IMR-90 (cell line): ENCODE measurements at regions not wholly inside any gene's neighbourhood (a gene's known extent, or its start where the extent isn't known, plus 50 kb on each side); places are given as distances from the start of the nearest gene placed in this dataset.

Experiments
- ATAC-seq: fragments of 200-7000 bp; cut with Tn5 transposase; 2 replicates; pipeline ENCODE4 v1.9.1; 2020; ENCODE audit warnings: low read depth, mild to moderate bottlenecking, moderate library complexity
- BruUV-seq: library from RNA; stranded (reverse); fragments of 400-500 nt; replicated peaks from 2 replicates; lab custom pipeline; 2021; lab: Mats Ljungman, UMichigan
- CTCF ChIA-PET: fragments of 300-600 bp; formaldehyde crosslinking; extraction: SDS; loops from one replicate; lab custom pipeline; 2021; ENCODE audit warnings: antibody characterized with exemption; lab: Yijun Ruan, JAX
- POLR2A ChIA-PET: fragments of 300-600 bp; sonication (Branson Sonifier 250); formaldehyde crosslinking; loops from one replicate; lab custom pipeline; 2022; ENCODE audit warnings: antibody characterized with exemption; ENCODE audit not compliant: unreplicated experiment; lab: Charles Lee
- DNase-seq: peaks from one replicate; pipeline ENCODE4 v3.0.0; 2013
- H2AFZ ChIP-seq: replicated peaks from 2 replicates; pipeline ENCODE3; 2013; ENCODE audit warnings: low read length, mild to moderate bottlenecking; ENCODE audit not compliant: poor library complexity
- H2AK5ac ChIP-seq: 2 replicates; pipeline ENCODE4 v1.6.1; 2013; ENCODE audit warnings: low read depth, low read length, inconsistent platforms
- H2AK9ac ChIP-seq: replicated peaks from 2 replicates; pipeline ENCODE3; 2013; ENCODE audit warnings: mild to moderate bottlenecking, low read depth, low read length, moderate library complexity; ENCODE audit not compliant: poor library complexity
- H2BK120ac ChIP-seq: 2 replicates; pipeline ENCODE4 v1.6.1; 2013; ENCODE audit warnings: low read depth, low read length, inconsistent platforms
- H2BK15ac ChIP-seq: 3 replicates; pipeline ENCODE4 v1.6.1; 2013; ENCODE audit warnings: low read depth, low read length, inconsistent platforms
- H2BK20ac ChIP-seq: 2 replicates; pipeline ENCODE4 v1.6.1; 2013; ENCODE audit warnings: low read depth, mild to moderate bottlenecking, inconsistent platforms, low read length, moderate library complexity
- H2BK5ac ChIP-seq: 2 replicates; pipeline ENCODE4 v1.6.1; 2013; ENCODE audit warnings: mild to moderate bottlenecking, low read depth, low read length, inconsistent platforms; ENCODE audit not compliant: poor library complexity, severe bottlenecking
- H3K14ac ChIP-seq: replicated peaks from 2 replicates; pipeline ENCODE4 v1.6.1; 2013; ENCODE audit warnings: low read depth, low read length, inconsistent platforms
- H3K18ac ChIP-seq: 2 replicates; pipeline ENCODE4 v1.6.1; 2013; ENCODE audit warnings: low read depth, low read length, control low read depth
- H3K23ac ChIP-seq: 2 replicates; pipeline ENCODE4 v1.6.1; 2013; ENCODE audit warnings: low read depth, low read length, inconsistent platforms
- H3K27ac ChIP-seq: 2 replicates; pipeline ENCODE4 v1.5.1; 2013; ENCODE audit warnings: mild to moderate bottlenecking, control low read depth, low read length; ENCODE audit not compliant: insufficient read depth
- H3K27me3 ChIP-seq: 2 replicates; pipeline ENCODE4 v1.6.1; 2013; ENCODE audit warnings: low read length; ENCODE audit not compliant: control insufficient read depth, insufficient read depth
- H3K36me3 ChIP-seq: 2 replicates; pipeline ENCODE4 v1.6.1; 2013; ENCODE audit warnings: low read length, mixed read lengths; ENCODE audit not compliant: control insufficient read depth, insufficient read depth
- H3K4ac ChIP-seq: 2 replicates; pipeline ENCODE4 v1.6.1; 2013; ENCODE audit warnings: low read depth, low read length, inconsistent platforms
- H3K4me1 ChIP-seq: 2 replicates; pipeline ENCODE4 v1.6.1; 2013; ENCODE audit warnings: low read length, mixed read lengths; ENCODE audit not compliant: control insufficient read depth, insufficient read depth
- H3K4me2 ChIP-seq: 2 replicates; pipeline ENCODE4 v1.6.1; 2013; ENCODE audit warnings: low read depth, mild to moderate bottlenecking, control low read depth, low read length, moderate library complexity
- H3K4me3 ChIP-seq: 2 replicates; pipeline ENCODE4 v1.5.1; 2013; ENCODE audit warnings: low read depth, mild to moderate bottlenecking, control low read depth, low read length, moderate library complexity; ENCODE audit not compliant: insufficient read depth
- H3K56ac ChIP-seq: 2 replicates; pipeline ENCODE4 v1.6.1; 2013; ENCODE audit warnings: low read length, inconsistent platforms; ENCODE audit not compliant: insufficient read depth; ENCODE audit errors: extremely low read depth
- H3K79me1 ChIP-seq, 2 experiments: 2 replicates each; pipeline ENCODE4 v1.6.1; 2013; ENCODE audit warnings: low read length in 2 of 2, inconsistent platforms in 1 of 2, low read depth in 1 of 2
- H3K9ac ChIP-seq: 2 replicates; pipeline ENCODE4 v1.6.1; 2013; ENCODE audit warnings: low read depth, low read length, control low read depth
- H3K9me1 ChIP-seq: 2 replicates; pipeline ENCODE4 v1.6.1; 2013; ENCODE audit warnings: low read length, inconsistent platforms; ENCODE audit not compliant: insufficient read depth
- H3K9me3 ChIP-seq: 2 replicates; pipeline ENCODE4 v1.6.1; 2013; ENCODE audit warnings: low read length; ENCODE audit not compliant: control insufficient read depth, insufficient read depth
- H4K20me1 ChIP-seq: 2 replicates; pipeline ENCODE4 v1.6.1; 2013; ENCODE audit warnings: low read length, inconsistent platforms; ENCODE audit not compliant: insufficient read depth
- H4K5ac ChIP-seq: 2 replicates; pipeline ENCODE4 v1.6.1; 2013; ENCODE audit warnings: mild to moderate bottlenecking, low read depth, low read length, control low read depth
- H4K8ac ChIP-seq, 2 experiments: 2 replicates each; pipeline ENCODE4 v1.6.1; 2013; ENCODE audit warnings: low read depth in 2 of 2, low read length in 2 of 2, control low read depth in 1 of 2, inconsistent platforms in 1 of 2
- H4K91ac ChIP-seq: 2 replicates; pipeline ENCODE4 v1.6.1; 2013; ENCODE audit warnings: low read depth, low read length, inconsistent platforms; ENCODE audit not compliant: insufficient read depth
- BHLHE40 ChIP-seq: fragments of 150-350 bp; IDR thresholded peaks from 2 replicates; pipeline ENCODE4 v1.6.1; 2016; ENCODE audit warnings: mild to moderate bottlenecking, low read depth, low read length
- CEBPB ChIP-seq: IDR thresholded peaks from 2 replicates; pipeline ENCODE4 v1.6.1; 2012; ENCODE audit warnings: low read depth, low read length, improper control_type of control experiment
- CHD1 ChIP-seq: IDR thresholded peaks from 2 replicates; pipeline ENCODE4 v1.6.1; 2012; ENCODE audit warnings: low read depth, low read length, improper control_type of control experiment
- MAFK ChIP-seq: IDR thresholded peaks from 2 replicates; pipeline ENCODE4 v1.6.1; 2012; ENCODE audit warnings: low read depth, low read length, improper control_type of control experiment
- MAZ ChIP-seq: IDR thresholded peaks from 2 replicates; pipeline ENCODE4 v1.6.1; 2012; ENCODE audit warnings: low read depth, mild to moderate bottlenecking, low read length, improper control_type of control experiment, moderate library complexity, borderline replicate concordance
- NFE2L2 ChIP-seq: fragments of 150-350 bp; IDR thresholded peaks from 2 replicates; pipeline ENCODE4 v1.6.1; 2016; ENCODE audit warnings: low read depth, mild to moderate bottlenecking, low read length
- RAD21 ChIP-seq: IDR thresholded peaks from 2 replicates; pipeline ENCODE4 v1.6.1; 2012; ENCODE audit warnings: low read length, improper control_type of control experiment
- RFX5 ChIP-seq: IDR thresholded peaks from 2 replicates; pipeline ENCODE4 v1.8.0; 2012; ENCODE audit warnings: low read depth, mild to moderate bottlenecking, low read length, moderate library complexity
- WGBS, 2 experiments: methylation state at CpG; one replicate each; pipeline versions ENCODE4 v1.1.5 to v1.1.7; 2013; ENCODE audit warnings: missing lambda C conversion rate in 2 of 2; ENCODE audit not compliant: insufficient read length in 1 of 2; ENCODE audit errors: extremely low coverage in 2 of 2; 5-methylcytosine and 5-hydroxymethylcytosine counted together
- dilution Hi-C: fragments of 300-500 bp; cut with HindIII; formaldehyde crosslinking; loops from one replicate; pipeline ENCODE4 v1.14.3; 2018; ENCODE audit warnings: low sequenced_read_pairs; ENCODE audit not compliant: unreplicated experiment
- in situ Hi-C: fragments of 300-500 bp; cut with MboI; formaldehyde crosslinking; loops from 3 replicates; pipeline ENCODE4 v1.14.3; 2019; ENCODE audit warnings: low sequenced_read_pairs, inconsistent platforms, mixed read lengths
- intact Hi-C: fragments of 100-400 bp; cut with micrococcal nuclease; formaldehyde crosslinking; loops from 2 replicates; pipeline ENCODE4 v1.10.0; 2022
- TF ChIP-seq, protein P1 (sequence below): fragments of 150-350 bp; IDR thresholded peaks from 2 replicates; pipeline ENCODE4 v1.6.1; 2017; ENCODE audit warnings: mild to moderate bottlenecking, antibody characterized with exemption, low read length, low read depth

- Histone ChIP-seq H3K27ac (no peak overlapping the region), H3K56ac (no peak overlapping the region), H4K91ac (no peak overlapping the region), H3K4me2 (no peak overlapping the region), H3K23ac (no peak overlapping the region), H4K8ac (no peak overlapping the region), H2AFZ (no peak overlapping the region), H2AK9ac (no peak overlapping the region), H3K4ac (no peak overlapping the region), H3K9me1 (no peaks in the 10 kb centered on the region), H2BK15ac (no peak overlapping the region), H4K20me1 (no peaks in the 10 kb centered on the region), H3K36me3 (no peaks in the 10 kb centered on the region), H3K79me1 (no peaks in the 10 kb centered on the region), H3K14ac (no peak overlapping the region), H3K27me3 (peaks cover 3% of the 10 kb centered on the region; the same call in 1 of the 2 replicates), H3K4me1 (no peaks in the 10 kb centered on the region), H2BK120ac (no peak overlapping the region), H3K9me3 (no peaks in the 10 kb centered on the region), H3K18ac (no peak overlapping the region), H3K4me3 (no peak overlapping the region), H2AK5ac (no peak overlapping the region), H4K5ac (no peak overlapping the region), H2BK5ac (no peak overlapping the region), H2BK20ac (no peak overlapping the region), H3K9ac (no peak overlapping the region)
- dilution Hi-C loops = no loop called here
- CTCF ChIA-PET = no interaction called here
- no TSS peak for BruUV-seq
- intact Hi-C loops = no loop called here
- ATAC-seq (no peak), DNase-seq (no peak)
- no CpG with 5 or more reads among the region's 1 CpG for WGBS, 2 experiments
- in situ Hi-C loops = no loop called here
- TF ChIP-seq, protein P1, sequence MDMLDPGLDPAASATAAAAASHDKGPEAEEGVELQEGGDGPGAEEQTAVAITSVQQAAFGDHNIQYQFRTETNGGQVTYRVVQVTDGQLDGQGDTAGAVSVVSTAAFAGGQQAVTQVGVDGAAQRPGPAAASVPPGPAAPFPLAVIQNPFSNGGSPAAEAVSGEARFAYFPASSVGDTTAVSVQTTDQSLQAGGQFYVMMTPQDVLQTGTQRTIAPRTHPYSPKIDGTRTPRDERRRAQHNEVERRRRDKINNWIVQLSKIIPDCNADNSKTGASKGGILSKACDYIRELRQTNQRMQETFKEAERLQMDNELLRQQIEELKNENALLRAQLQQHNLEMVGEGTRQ = no peak
- TF ChIP-seq CEBPB = no peak
- TF ChIP-seq RFX5 = no peak
- TF ChIP-seq RAD21 = no peak
- TF ChIP-seq MAZ = no peak
- TF ChIP-seq NFE2L2 = no peak
- no peak for TF ChIP-seq MAFK
- TF ChIP-seq CHD1 = no peak
- no peak for TF ChIP-seq BHLHE40
- POLR2A ChIA-PET = no interaction called here
These were observed 235.1 kb downstream of the ABCC12 start for GRCh38 chr16:47920709-47921108.
